Tibial artery (tissue), 4 donors: ENCODE measurements at regions not wholly inside any gene's neighbourhood (a gene's known extent, or its start where the extent isn't known, plus 50 kb on each side); places are given as distances from the start of the nearest gene placed in this dataset.
"Not testable (repeated sequence)": the region's sequence is repeated elsewhere in the genome, so short reads cannot be mapped to it uniquely, and the experiment has no call there.

Experiments
- DNase-seq, 2 donors: peaks; one replicate each; pipeline ENCODE4 v3.0.0-alpha.2; 2019
- H3K27ac ChIP-seq, 2 donors: fragments of 200-600 bp; sonication (generic) in 1 of 2; 1 replicate in 1 of 2; 2 replicates in 1 of 2; pipeline ENCODE4 v1.5.1; 2018 to 2019; ENCODE audit warnings: mild to moderate bottlenecking in 1 of 2
- H3K27me3 ChIP-seq, 2 donors: fragments of 200-600 bp; sonication (generic) in 1 of 2; one replicate each; pipeline versions ENCODE4 v1.5.1 to v1.6.0; 2016 to 2019
- H3K36me3 ChIP-seq, 3 donors: fragments of 200-600 bp; sonication (generic) in 2 of 3; one replicate each; pipeline ENCODE4 v1.5.1; 2016 to 2019; ENCODE audit warnings: mild to moderate bottlenecking in 2 of 3
- H3K4me1 ChIP-seq, 4 donors: fragments of 200-600 bp; sonication (generic) in 2 of 4; 1 replicate in 3 of 4; 2 replicates in 1 of 4; pipeline ENCODE4 v1.5.1; 2016 to 2019
- H3K4me3 ChIP-seq, 2 donors: fragments of 200-600 bp; sonication (generic) in 1 of 2; 1 replicate in 1 of 2; 2 replicates in 1 of 2; pipeline ENCODE4 v1.5.1; 2018 to 2019; ENCODE audit warnings: mild to moderate bottlenecking in 2 of 2
- H3K9me3 ChIP-seq, 3 donors: fragments of 200-600 bp; sonication (generic) in 1 of 3; one replicate each; pipeline ENCODE4 v1.5.1; 2016 to 2019
- intact Hi-C: fragments of 100-400 bp; cut with DNase I; formaldehyde crosslinking; loops from one replicate; pipeline ENCODE4 v1.15.0; 2023; ENCODE audit warnings: low total_unique reads
- TF ChIP-seq, protein P1 (sequence below), 2 experiments: fragments of 200-600 bp in 1 of 2; fragments of 450-650 bp in 1 of 2; IDR thresholded peaks; one replicate each; pipeline ENCODE4 v1.5.1; 2017 to 2019; ENCODE audit warnings: antibody characterized with exemption in 2 of 2, mild to moderate bottlenecking in 1 of 2, moderate library complexity in 1 of 2

DNA sequence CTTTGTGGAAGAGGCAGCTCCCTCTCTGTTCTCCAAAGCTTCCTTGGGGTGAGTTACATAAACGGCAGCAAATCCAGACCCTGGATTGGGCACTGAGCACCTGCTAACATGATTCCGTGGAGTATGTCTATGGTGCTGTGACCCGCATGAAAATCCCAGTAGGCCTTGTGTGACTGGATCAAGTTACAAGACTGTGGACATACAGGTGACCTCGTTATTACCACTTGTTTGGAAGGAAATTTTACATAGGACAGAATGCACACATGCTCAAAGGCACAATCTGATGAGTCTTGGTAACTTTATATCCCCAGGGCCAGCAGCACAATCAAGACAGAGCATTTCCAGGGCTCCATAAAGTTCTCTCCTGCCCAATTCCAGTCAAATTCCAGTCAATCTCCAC, 120.2 kb upstream of the OTOS start:
- DNase-seq: no peak
- Histone ChIP-seq H3K27ac (peak overlapping the region; percentile 90 to 99), H3K27me3 (no peaks in the 10 kb centered on the region), H3K9me3 (peaks cover 0 to 6% (median 0%) of the 10 kb centered on the region in 3 donors), H3K36me3 (no peaks in the 10 kb centered on the region), H3K4me3 (no peak overlapping the region), H3K4me1 (peaks cover 5 to 32% (median 26%) of the 10 kb centered on the region in 4 donors)
- intact Hi-C loops: no loop called here
- TF ChIP-seq, protein P1, sequence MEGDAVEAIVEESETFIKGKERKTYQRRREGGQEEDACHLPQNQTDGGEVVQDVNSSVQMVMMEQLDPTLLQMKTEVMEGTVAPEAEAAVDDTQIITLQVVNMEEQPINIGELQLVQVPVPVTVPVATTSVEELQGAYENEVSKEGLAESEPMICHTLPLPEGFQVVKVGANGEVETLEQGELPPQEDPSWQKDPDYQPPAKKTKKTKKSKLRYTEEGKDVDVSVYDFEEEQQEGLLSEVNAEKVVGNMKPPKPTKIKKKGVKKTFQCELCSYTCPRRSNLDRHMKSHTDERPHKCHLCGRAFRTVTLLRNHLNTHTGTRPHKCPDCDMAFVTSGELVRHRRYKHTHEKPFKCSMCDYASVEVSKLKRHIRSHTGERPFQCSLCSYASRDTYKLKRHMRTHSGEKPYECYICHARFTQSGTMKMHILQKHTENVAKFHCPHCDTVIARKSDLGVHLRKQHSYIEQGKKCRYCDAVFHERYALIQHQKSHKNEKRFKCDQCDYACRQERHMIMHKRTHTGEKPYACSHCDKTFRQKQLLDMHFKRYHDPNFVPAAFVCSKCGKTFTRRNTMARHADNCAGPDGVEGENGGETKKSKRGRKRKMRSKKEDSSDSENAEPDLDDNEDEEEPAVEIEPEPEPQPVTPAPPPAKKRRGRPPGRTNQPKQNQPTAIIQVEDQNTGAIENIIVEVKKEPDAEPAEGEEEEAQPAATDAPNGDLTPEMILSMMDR (IDR thresholded peaks at IDR 0.05): no peak

DNA sequence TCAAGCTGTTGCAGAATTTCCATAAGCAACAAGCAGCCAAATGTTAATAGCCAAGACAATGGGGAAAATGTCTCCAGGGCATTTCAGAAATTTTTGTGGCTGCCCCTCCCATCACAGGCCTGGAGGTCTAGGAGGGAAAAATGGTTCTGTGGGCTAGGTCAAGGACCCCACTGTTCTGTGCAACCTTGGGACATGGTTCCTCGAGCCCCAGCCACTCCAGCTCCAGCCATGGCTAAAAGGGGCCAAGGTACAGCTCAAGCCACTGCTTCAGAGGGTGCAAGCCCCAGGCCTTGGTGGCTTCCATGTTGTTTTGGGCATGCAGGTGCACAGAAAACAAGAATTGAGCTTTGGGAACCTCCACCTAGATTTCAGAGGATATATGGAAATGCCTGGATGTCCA, 122.1 kb upstream of the OTOS start:
- H3K27me3 ChIP-seq, H3K27ac ChIP-seq, H3K9me3 ChIP-seq, H3K4me3 ChIP-seq, DNase-seq, H3K36me3 ChIP-seq, intact Hi-C loops: not testable (repeated sequence)
- peaks cover 5 to 32% (median 26%) of the 10 kb centered on the region in 4 donors for H3K4me1 ChIP-seq

DNA sequence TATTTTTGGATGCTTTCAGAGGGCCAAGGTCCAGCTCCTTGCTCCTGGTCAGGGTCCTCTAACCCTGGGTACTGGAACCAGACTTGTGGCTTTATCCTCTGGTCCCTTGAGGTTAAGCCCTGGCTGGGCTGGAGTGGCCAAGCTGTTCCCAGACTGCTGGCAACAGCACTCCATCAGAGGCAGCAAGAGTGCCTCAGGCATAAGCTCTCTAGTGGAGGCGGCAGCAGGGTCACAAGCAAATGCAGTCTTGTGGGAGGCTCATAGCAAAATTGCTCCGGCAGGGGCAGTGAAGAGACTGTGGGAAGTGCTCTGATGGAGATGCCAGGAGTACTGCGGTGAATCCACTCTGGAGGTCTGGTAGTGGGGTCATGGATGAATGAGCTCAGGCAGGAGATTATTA, 128.9 kb upstream of the OTOS start:
- peaks cover 0 to 9% (median 0%) of the 10 kb centered on the region in 3 donors for H3K9me3 ChIP-seq
- H3K27me3 ChIP-seq: no peaks in the 10 kb centered on the region
- H3K4me1 ChIP-seq: peaks cover 0 to 10% (median 4%) of the 10 kb centered on the region in 4 donors
- TF ChIP-seq, protein P1 (IDR thresholded peaks at IDR 0.05): no peak
- H3K27ac ChIP-seq: peak overlapping the region; percentile 29 to 52
- peak in 1 of 2 donors; percentile 78 for DNase-seq
- H3K36me3 ChIP-seq: no peaks in the 10 kb centered on the region
- intact Hi-C loops: no loop called here
- no peak overlapping the region for H3K4me3 ChIP-seq

DNA sequence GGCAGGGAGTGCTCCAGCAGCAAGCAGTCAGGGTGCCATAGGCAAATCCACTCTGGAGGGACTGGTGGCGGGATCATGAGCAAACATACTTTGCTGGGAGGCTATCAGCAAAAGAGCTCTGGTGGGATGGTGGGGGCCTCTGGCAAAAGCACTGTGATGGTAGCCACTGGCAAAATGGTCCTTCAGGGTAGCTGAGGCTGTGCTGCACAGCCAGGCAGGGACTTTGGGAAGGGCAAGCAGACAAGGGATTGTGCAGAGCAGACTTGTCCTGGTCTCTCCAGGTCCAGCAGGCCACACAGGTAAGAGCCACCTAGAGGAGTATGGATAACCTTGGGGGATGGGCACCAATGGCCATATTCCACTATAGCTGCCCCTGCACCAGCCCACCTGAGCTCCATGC, 129.4 kb upstream of the OTOS start:
- intact Hi-C loops: no loop called here
- TF ChIP-seq, protein P1 (IDR thresholded peaks at IDR 0.05): no peak
- Histone ChIP-seq H3K27me3 (no peaks in the 10 kb centered on the region), H3K36me3 (no peaks in the 10 kb centered on the region), H3K4me1 (peaks cover 0 to 10% (median 4%) of the 10 kb centered on the region in 4 donors), H3K27ac (peak overlapping the region; percentile 29 to 52), H3K9me3 (peaks cover 0 to 9% (median 0%) of the 10 kb centered on the region in 3 donors), H3K4me3 (no peak overlapping the region)
- DNase-seq: no peak

DNA sequence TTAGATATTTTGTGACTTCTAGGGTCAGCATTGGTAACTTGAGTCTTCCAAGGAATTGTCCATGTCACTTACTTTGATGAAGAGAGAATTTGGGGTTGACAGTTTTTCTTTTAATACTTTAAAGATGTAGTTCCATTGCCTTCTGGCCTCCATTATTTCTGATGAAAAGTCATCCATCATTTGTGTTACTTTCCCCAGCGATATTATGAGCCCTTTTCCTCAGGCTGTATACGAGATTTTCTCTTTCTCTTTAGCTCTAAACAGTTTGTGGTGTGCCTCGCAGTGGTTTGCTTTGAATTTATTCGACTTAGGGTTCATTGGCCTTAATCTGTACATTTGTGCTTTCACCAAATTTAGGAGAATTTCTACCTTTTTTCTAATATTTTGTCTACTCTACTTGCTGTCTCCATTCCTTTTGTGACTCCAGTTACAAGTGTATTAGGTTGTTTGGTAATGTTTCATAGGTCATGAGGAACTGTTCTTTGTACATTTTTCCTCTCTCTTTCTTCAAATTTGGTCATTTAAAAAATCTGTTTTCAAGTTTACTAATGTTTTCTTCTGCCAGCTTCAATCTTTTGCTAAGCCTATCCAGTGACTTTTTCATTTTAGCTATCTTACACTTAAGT, 131.4 kb upstream of the OTOS start:
- Histone ChIP-seq H3K27ac (no peak overlapping the region), H3K27me3 (no peaks in the 10 kb centered on the region), H3K36me3 (no peaks in the 10 kb centered on the region), H3K9me3 (peaks cover 0 to 9% (median 0%) of the 10 kb centered on the region in 3 donors), H3K4me3 (no peak overlapping the region), H3K4me1 (peaks cover 0 to 13% (median 5%) of the 10 kb centered on the region in 4 donors)
- no peak for DNase-seq
- intact Hi-C loops: no loop called here
- TF ChIP-seq, protein P1 (IDR thresholded peaks at IDR 0.05): no peak

DNA sequence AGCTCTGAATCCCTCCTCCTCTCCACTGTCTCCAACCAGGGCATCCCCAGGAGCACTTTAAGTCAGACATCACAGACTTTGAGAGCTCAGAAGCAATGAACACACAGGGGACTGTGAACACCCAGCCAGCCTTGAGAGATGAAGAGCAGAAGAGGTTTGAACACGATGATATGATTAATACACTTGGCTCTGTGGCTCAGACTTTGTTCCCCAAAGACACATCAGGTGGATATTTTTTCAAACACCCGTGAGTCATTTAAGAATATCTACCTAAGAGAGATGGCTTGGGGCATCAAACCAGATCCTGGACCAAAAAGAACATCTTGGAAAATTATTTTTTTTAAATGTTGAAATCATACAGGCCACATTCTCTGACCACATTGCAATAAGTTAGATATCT, 134.9 kb upstream of the OTOS start:
- H3K4me3 ChIP-seq: no peak overlapping the region
- H3K4me1 ChIP-seq: peaks cover 0 to 22% (median 11%) of the 10 kb centered on the region in 4 donors
- intact Hi-C loops: no loop called here
- H3K27me3 ChIP-seq: no peaks in the 10 kb centered on the region
- no peaks in the 10 kb centered on the region for H3K36me3 ChIP-seq
- no peak for DNase-seq
- TF ChIP-seq, protein P1 (IDR thresholded peaks at IDR 0.05): no peak
- H3K27ac ChIP-seq: no peak overlapping the region
- H3K9me3 ChIP-seq: peaks cover 0 to 4% (median 0%) of the 10 kb centered on the region in 3 donors
